DMS153 treated with DMSO at 0.1 percent for 48 hours (cell line): ENCODE measurements at regions not wholly inside any gene's neighbourhood (a gene's known extent, or its start where the extent isn't known, plus 50 kb on each side); places are given as distances from the start of the nearest gene placed in this dataset.
"Not testable (repeated sequence)": the region's sequence is repeated elsewhere in the genome, so short reads cannot be mapped to it uniquely, and the experiment has no call there.

Experiments
- DNase-seq: peaks from one replicate; lab custom pipeline; 2025; ENCODE audit not compliant: unreplicated experiment; lab: John Stamatoyannopoulos, UW

DNA sequence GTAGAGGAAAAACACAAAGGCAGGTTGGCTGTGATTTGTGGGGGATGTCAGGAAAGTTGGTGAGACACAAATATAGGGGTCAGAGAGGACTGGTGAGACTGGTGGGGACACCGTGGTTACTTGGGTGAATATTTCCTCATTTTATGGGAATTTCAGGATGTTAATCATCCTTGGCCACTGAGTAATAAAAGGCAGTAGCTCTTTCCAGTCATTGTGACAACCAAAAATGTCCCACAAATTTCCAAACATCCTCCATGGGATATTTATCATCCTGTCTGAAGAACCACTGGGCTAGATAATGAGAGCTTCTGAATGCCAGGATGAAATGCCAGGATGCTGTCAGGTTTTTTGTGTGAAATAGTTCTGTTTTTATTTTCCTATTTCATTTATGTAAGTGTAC lies 374.1 kb downstream of the CD109 start:
- no peak for DNase-seq

DNA sequence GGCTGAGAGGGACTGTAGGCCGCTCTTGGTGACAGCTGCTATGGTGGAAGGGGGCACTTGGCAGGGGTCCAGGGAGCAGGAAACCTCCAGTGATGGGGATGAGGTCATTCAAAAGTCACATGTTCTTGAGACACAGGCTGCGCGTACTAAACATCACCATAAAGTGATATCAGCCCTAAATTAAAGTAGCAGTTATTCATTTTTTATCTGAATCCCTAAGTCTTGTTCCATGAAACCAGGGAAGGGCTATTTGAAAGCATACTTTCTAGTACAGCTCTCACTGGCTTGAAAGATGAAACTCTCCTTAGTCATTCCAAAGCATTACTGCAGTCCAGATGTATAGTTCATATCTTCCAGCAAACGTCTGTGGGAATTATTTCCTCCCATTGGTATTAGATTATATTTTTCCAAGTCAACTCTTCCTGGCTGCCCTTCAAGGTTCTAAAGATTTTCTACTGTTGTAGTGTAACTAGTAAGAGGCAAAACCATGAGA lies 373.1 kb downstream of the CD109 start:
- no peak for DNase-seq

DNA sequence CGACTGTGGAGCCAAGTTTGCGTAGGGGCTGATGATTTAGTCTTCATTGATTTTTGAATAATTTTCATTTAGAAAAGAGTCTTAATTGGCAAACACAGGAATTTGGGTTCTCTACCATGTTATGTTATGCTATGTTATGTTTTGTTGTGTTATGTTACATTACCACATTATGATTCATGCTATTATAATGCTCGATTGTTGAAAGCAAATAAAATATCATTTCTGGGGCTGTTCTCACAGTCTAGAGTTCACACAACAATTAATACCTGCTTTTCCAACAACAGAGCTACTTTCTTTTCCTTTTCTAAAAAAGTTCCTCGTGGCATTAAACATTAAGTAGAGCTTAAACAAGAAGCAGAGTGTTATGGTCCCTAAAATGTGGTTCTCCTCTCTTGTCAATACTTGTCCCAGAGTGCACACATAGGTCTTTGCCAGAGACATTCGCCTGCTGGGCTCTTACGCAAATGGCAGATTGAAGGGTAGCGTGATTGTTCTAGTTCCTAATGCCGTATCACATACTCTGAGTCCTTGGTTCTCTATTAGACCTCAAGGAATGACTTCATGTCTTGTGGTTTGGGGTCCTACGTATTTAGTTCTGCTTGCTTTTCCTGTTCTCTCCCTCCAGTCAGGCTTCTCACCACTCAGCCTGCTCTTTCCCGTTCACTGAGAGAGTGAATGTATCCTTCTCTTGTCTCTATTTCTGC lies 370.3 kb downstream of the CD109 start:
- DNase-seq: no peak

DNA sequence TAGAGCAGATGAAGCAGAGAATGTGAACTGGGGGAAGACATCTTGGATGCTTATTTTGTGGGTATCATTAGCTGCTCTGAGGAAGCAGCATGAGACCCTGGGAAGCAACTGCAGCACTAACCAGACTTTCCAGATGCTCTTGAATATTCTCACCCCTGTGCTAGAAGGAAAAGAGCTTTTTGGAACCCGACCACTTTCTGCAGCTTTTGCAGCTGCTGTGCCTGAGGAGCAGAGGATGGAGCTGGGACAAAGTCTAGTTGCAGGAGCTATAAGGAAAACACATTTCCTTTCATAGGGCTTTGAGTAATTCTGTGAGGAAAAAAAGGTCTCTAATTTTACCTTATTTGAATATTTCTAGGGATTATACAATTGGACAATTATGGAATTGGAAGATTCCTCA lies 369.7 kb downstream of the CD109 start:
- no peak for DNase-seq

DNA sequence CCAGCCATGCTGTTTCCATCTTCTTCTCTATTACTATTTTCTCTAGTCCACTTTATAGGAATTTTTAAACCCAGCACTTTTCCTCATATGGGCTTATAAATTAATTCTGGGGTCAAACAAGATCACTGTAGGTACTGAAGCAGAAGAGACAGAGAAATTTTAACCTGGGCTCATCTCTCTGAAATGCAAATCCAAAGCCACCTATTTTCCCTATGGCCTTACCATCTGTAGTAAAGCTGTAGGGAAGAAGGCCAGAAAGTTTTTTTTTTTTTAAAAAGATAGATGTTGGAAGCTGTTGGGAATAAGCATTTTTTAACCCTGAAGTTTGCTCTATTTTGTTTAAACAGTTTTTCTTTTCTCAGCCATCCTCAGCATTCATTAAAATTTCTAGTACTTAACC lies 367.4 kb downstream of the CD109 start:
- DNase-seq: no peak

DNA sequence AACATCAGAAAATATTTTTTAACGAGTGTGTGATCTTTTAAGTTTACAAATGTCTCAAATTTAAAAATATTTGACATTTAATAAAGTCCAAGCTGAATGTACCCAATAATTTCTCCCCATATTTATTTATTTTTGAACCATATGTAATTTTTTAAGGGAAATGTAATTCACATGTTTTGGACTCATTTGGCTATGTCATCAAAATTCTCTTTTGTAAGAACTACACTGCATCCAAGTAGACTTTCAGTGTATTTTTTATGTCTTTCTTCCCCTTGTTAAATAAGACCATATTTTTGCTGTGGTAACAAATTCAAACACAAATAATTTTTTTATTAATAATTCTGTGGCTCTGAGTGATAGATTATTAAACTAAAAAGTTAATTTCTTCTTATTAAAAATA lies 365.2 kb downstream of the CD109 start:
- DNase-seq: no peak

DNA sequence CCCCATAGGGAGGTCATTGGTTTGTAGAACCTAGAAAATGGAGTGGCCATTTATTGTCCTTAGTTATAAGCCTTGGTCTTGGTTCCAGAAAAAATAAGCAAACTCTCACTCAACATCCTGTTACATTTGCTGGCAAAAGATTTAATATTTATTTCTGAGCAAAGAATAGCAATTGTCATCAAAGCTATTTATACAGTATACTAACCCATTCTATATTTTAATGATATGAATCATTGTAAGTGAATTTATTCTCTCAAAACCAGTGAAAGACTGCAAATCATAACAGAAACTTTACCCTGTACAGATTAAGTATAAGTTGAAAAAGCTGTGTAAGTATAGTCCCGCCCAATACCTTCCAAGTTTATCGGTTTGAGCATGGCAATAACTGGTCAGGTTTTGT lies 364.4 kb downstream of the CD109 start:
- no peak for DNase-seq

DNA sequence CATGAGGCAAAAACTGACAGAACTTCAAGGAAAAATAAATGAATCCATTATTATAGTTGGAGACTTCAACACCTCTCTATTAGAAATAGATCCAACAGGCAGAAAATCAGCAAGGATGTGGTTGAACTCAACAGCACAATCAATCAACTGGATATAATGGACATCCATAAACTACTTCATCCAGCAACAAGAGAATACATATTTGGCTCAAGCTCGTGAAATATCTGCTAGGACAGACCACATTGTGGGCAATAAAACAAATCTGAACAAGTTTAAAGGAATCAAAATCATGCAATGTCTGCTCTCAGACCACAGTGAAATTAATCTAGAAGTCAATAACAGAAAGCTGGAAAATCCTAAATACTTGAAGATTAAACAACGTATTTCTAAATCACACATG lies 362.6 kb downstream of the CD109 start:
- no peak for DNase-seq

DNA sequence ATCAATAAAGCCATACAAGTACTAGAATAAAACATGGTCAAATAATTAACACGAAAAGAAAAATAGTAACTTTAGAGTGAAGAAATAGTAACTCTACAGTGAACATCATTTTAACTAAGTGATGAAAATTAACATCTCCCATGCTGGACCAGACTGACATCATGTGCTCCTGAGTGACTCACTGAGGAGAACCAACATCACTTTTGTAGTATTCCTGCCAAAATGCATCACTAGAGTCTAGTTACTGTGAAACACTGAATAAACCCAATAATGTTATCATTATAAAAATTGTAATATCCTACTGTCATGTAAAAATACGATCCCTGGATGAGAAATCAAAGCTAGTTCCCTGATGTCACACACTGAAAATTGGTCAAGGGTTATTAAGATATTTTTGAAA lies 361.3 kb downstream of the CD109 start:
- DNase-seq: no peak

DNA sequence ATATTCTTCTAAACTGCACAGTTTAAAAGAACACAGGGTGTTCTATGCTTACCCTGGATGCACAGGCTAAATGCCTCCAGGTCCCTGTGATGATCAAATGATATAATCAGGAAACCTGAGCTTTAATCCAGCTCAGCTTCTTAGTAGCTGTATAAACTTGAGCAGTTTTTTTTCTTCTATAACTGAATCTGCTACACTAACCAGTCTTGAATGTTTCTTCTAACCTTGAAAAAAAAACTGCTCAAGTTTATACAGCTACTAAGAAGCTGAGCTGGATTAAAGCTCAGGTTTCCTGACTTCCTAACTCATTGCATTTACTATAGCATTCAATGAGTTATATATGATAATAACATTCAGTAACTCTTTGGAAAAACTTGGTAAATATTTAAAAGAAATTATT lies 358.2 kb downstream of the CD109 start:
- no peak for DNase-seq

DNA sequence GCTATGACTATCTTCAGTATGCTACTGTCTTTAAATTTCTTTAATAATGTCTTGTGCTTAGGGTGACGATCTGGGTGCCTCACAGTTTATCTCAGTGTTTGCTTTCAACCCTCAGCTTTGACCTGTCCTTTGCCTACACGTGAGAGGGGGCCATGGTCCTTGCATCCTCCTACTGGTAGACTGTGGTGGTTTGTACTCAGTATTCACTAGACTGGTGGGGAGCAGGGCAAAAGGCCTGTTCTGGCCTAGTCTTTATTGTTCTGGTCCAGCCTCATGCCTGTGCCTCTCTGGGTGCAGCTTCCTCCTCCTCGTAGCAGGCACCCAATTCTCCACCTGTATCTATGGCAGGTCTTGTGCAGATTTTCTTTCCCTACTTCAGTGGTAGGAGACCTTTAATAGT lies 354.9 kb downstream of the CD109 start:
- no peak for DNase-seq

DNA sequence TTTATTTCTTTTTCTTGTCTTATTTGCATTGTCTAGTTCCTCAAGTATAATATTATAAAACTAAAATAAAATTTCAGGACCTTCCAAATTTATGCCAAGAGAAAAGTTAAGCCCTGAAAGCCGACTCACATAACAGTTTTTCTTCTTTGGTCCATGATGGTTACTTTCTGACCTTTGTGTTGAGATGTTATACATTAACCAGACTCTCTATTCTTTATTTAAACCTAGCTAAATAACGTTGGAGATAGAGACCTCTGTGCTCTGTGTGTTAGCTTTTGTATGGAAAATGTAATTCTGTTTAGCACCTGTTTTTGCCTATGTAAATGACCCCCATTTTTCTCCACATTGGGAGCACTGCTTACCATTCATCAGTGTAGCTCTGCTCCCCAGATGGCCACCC lies 352.4 kb downstream of the CD109 start:
- no peak for DNase-seq

DNA sequence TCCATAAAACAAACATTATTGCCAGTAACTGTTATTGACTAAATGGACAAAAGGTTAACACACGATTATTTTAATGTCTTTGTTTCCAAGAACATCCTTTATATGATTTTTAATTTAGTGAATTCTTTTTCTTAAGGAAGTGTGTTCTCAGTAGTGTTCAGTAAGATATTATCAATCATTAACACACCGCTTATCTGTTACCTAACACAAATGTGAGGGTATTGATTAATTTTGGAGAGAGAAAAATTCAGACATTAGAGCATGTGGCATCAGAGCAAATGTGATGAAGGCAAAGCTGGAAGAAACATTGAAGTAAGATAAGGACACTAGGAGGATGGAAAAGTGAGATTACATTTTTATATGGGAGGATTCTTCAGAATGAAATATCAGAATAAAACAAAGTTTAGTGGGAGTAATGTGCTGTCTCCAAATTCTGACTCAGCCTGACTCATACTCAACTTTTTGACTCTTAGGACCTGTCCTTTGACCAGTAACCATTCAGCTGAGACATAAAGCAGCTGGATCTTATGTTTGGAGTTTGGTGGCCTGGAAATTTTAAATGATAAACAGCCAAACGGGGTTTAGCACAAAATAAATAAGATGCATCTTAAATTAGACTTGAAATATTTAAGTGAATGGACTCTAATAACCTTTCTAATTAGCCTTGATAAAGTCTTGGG lies 348.6 kb downstream of the CD109 start:
- no peak for DNase-seq

DNA sequence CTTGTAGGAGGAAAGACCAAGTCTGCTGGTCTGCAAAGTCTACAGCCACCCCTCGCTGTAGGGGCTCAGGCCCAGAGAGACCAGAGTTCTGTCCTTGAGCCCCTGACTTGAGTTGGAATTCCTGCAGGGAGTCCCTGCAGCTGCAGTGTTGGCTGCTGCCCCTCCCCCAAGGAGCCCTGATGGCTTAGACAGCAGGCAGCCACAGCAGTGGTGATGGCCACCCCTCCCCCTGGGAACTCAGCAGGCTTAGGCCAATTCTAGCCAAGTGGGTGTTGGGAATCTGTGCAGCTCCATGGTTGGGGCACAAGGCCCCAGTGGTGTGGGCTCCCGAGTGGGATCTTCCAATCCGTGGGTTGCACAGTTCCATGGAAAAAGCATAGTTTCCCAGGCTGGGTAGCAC lies 345.4 kb downstream of the CD109 start:
- DNase-seq: no peak

DNA sequence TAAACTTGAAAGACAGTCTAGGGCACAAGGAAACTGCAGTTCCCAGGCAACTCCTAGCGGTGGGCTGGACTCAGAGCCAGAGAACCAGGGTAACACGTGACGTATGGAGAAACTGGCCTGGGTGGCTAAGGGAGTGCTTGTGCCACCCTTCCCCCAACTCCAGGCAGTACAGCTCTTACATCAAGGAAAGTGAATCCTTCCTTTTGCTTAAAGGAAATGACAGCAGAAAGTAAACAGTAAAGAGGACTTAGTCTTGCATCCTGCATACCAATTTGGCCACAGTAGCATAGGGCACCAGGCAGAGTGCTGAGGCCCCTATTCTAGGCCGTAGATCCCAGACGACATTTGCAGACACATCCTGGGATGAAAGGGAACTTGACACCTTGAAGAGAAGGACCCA lies 322.8 kb downstream of the CD109 start:
- no peak for DNase-seq

DNA sequence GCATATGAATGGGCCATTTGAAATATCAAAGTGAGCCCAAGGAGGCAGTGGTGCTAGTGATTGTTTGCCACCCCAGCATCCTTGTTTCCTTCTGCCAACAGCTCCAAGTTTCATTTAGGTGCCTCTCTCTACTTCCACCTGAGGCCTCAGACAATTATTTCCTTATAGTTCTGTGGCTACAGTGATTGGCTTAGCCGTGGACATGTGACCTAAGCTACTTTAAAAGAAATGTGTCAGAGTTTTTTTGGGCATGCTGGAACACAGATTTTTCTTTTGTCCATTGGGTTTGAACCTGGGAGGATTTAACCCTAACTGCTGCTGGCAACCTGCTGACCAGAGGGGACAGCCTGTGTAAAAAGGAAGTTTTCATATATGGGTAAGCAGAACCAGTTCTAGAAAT lies 319.4 kb downstream of the CD109 start:
- DNase-seq: no peak

DNA sequence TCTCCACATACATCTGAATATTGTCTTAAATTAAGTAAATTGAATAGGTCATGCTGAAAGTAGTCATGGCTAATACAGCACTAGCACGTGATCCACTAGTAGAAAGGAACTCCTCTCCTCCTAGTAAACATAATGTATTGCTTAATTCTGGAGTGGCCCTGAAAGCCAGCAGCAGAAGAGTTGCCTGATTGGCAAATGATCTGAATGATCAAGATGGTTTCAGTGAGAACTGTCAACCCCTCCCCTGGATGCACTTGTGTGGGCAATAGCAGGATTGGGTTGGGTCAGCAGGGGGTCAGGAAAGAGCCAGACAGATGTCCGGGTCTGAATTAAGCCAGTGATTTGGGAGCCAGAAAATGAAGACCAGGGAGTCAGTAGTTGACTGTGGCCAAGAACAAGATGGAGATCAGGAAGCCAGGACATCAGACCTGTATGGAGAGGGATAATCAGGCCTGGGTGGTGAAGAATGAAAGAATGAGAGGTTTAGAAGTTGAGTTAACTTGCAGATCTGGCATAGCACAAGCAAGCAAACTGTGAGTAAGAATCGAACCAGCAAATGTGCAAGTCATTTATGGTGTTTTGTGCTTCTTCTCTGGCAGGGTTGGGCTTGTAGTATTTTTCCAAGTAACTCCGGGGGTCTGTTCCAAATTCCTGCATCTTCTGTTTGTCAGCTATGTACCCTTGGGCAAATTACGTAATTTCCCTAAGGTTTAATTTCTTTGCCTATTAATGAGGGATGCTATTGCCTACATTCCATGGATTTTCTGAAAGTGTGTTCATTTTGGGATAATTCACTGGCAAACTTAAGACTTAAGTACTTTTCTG lies 304.9 kb downstream of the CD109 start:
- no peak for DNase-seq

DNA sequence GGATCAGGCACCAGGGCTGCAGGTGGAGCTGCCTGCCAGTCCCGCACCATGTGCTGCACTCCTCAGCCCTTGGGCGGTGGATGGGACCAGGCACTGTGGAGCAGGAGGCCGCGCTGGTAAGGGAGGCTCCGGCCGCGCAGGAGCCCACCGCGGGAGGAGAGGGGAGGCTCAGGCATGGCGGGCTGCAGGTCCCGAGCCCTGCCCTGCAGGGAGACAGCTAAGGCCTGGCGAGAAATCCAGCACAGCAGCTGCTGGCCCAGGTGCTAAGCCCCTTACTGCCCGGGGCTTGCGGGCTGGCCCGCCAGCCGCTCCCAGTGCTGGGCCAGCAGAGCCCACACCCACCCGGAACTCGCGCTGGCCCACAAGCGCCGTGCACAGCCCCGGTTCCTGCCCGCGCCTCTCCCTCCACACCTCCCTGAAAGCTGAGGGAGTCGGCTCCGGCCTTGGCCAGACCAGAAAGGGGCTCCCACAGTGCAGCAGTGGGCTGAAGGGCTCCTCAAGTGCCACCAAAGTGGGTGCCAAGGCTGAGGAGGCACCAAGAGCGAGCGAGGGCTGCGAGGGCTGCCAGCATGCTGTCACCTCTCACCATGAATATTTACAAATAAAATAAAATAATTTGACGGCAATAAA lies 294.7 kb downstream of the CD109 start:
- DNase-seq: not testable (repeated sequence)

DNA sequence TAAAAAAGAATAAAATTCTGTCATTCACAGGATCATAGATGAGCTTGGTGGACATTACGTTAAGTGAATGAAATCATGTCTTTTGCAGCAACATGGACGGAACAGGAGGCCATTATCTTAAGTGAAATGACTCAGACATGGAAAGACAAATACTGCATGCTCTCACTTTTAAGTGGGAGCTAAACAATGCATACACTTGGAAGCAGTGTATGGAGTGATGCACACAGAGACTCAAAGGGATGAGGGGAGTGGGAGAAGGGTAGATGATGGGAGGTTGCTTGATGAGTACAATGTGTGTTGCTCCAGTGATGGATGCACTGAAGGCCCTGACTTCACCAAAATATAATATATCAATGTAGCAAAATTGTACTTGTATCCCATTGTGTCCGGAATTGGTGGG lies 293.4 kb downstream of the CD109 start:
- DNase-seq: no peak

DNA sequence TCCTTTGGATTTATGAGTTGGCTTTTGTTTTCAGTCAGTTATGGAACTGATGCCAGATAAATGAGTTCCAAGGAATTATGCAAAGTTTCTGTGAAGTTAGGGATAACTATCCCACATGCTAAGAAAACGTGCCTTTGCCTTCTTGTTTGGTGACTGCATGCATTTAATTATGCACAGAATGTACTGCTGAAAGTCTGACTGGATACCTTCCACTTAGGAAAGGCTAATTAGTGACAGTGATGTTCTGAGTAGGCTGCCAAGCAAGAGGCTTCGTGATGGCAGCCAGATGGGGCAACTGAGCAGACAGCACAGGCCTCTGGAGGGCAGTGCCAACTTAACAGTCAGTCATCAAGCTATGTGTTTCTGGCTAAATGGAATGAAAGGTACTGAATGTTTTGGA lies 289.9 kb downstream of the CD109 start:
- no peak for DNase-seq

DNA sequence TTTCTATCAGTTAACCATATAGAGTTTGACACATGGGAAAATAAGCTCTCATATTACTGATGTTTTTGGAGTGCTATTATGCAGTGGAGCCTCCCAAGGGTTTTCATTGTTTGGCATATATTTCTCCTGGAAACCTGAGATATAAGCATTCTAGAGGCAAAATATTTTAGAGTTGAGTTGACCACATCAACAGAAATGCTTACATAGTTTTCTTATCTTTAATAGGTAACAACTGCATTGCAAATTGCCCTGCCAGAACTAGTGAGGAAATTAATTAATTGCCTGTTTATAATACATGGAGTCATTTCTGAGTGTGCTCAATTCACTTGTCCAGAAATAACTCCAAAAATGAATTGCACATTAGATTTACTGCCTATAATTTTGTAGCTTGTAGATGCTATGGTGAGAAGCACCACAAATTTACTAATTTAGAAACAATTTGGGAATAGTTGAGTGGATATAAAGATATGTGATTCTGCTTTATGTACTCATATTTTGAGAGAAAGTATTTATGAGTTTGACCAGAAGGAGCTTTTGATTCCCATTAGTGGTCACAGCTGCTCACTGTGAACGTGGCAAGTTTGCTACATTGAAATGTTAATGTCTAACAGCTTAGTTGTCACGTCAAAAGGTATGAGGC lies 288.7 kb downstream of the CD109 start:
- DNase-seq: no peak
